ENCODE measurements at regions not wholly inside any gene's neighbourhood (a gene's known extent, or its start where the extent isn't known, plus 50 kb on each side); places are given as distances from the start of the nearest gene placed in this dataset.
"Not testable (repeated sequence)": the region's sequence is repeated elsewhere in the genome, so short reads cannot be mapped to it uniquely, and the experiment has no call there.

DNA sequence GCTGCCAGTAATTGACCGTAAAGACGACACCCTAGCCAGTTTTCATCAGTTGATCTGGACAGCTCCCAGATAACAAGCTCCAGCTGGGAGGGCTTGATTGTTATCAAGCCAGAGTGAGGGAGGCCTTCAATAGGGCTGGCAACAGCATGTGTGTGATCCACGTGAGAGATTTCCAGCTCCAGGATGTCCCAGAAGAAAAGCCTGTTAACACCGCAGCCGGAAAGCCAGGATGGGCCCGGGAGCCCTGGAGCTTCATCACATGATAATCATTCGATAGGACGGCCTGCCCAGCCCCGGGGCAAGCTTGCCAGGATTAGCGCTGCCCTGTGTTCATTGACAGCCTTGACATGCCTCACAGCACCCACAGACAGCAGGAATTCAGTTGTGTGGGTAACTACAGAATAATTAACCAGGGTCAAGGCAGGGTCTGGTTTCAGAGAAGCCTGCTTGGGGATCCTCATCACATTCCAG lies 182.5 kb downstream of the C1D start:
- DNase-seq: no peak

DNA sequence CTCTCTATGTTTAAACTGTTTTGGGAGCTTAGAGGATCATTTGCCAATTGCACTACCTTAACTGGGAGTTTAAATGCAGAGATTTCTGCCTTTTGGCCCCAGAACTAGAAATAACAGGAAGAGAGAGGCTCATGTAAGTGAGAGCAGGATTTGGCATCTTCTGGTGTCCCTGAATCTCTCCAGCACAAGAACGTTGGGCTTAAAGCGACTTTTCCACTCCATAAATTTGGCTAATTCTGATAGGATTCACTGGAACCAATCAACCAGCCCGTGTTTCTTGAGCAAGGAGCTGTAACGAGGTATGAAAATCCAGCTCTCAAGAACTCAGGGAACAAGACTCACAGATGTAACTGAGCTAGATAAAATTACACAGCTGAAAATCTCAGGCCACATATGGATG lies 181.0 kb downstream of the C1D start:
- no peak for DNase-seq

DNA sequence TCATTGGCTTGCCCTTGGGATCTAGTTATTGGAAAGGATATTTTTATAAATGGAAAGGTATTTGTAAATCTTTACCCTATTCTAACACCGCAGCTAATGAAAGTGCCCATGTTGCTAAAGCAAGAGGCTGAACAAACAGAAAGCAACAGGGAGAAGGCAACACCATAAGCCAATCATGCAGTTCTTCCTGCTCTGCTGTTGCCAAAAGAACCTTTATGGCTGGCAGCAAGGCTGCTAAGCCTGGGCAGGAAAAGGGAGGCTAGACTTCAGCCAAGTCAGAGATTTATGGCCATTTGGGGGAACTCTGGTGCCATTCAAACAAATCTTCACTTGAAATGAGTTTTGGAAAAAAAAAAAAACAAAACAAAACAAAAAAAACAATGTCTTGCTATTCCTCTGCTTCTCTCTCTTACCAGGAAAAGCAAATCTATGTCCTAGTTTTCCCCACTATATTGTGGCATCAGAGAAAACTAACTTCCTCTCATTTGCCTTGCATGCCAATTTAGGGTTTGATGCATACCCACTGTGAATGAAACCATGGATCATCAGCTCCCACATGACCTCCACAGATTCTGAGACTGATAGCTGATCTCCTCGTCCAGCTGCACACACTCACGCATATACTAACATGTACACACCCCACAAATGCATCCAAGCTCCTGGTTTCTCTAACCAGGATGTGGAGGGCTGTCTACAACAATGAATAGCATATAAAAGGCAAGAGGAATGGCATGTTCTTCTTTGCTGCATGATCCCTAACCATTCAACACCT lies 179.3 kb downstream of the C1D start:
- DNase-seq: no peak

DNA sequence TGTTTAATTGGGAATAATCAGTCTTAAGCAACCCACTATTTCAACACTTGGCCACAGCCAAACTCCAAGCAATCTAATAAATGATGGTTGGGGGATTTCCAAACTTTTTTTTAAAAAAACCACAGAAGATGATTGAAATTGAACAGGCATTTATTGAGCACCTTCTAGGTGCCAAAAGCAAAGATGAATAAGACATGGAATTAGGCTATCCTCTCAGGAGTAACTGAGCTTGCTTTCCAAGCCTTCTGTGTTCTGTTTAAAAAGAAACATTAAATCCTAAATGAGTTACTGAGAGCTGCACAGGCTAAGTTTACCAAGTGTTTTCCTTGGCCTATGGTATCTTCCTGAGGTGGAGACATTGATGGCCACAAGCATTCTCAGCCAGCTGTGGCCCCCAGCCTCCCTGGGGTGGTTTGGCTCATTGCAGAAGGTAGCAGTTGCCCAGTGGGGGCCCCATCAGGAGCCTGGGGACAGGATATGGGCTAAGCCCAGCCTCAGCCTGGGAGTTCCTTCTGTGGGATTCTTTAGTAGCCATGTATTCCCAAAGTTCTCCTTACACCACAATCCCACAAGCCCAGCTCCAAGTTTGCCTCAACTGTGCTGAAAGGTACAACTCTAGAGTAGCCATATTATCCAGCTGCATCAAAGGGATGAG lies 174.3 kb downstream of the C1D start:
- DNase-seq: no peak

DNA sequence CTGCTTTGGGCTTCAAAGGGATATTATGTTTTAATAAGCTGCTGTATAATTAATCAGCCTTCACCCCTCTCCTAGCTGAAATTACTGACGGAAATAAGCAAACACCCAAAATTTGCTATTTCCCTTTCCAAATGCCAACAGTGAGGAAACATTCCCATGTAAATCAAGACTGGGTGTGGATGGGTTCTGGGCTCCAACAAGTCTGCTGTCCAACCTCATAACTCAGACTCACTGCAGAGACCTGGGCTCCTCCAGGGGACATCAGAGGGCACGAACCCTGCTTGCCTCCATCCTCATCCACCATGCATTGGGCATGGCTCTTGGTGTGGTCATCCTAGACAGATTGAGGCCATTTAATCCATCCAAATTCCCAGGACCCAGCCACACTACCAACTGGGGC lies 173.7 kb downstream of the C1D start:
- no peak for DNase-seq

DNA sequence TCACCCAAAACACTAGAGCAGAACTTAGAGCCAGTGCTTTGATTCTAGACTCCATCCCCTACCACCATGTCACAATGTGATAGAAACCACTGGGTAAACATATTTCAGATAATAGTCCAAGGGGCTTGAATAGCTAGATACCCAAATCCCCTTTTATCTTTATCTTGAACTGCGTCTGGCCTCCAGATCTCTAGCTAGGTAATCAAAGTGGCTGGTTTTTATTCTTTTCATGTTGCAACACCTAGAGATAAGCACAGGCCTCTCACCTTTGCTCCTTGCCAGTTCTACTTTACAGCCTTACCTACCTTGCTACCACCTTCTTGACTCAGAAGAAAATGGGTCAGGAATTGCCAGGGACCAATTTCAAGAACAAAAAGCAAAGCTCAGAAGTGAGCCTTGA lies 171.2 kb downstream of the C1D start:
- DNase-seq: no peak

DNA sequence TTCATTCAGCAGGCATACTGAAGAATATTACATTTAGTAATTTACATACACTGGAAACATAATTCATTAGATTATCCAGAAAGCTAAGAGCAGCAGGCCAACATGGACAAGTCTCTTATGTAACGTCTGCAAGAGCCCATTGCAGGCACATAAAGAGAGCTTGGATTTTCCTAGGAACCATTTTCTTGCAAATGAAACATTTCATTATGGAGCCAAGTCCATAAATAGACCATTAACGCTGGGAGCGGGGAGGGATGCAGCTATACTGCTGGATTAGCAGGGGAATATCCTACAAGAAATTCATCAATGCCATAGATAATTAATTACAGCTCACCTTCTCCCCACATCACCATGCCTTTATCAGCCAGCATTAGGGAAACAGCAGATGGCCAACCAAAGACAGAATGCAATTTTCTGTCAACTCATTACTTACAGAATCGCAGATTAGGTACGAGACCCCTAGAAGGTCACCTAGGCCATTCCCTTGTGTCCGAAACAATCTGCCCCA lies 170.4 kb downstream of the C1D start:
- DNase-seq: no peak

DNA sequence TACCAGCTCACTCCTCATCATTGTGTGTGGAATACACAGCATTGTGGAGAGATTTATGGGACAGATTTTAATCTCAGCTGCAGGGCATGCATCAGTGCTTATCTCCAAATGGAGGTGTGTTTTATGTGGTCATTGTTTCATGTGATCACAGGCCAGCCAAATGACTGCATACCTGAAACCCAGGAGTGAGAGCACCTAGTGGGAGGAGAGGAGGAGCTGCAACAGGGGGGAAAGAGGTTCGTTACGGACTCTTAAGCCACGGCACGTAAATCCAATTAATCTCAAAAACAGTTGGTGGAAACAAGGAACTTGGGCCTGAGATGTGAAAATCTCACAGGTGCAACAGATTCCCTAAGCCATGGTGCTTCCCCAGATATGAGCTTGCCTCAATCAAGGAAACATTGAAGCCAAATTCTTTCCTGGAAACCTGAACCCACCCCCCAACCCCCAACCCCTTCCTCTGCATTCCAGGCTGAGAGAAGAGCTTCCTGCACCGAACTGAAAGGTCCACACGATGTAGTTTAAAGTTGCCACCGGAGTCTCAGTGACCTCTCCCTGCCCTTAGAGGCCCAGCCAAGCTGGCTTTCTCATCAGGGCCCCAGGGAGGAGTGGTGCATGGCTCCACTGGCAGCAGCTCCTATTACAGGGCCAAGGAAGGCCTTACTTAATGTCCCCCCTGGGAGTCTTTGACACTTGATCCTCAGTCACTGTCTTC lies 167.4 kb downstream of the C1D start:
- no peak for DNase-seq

DNA sequence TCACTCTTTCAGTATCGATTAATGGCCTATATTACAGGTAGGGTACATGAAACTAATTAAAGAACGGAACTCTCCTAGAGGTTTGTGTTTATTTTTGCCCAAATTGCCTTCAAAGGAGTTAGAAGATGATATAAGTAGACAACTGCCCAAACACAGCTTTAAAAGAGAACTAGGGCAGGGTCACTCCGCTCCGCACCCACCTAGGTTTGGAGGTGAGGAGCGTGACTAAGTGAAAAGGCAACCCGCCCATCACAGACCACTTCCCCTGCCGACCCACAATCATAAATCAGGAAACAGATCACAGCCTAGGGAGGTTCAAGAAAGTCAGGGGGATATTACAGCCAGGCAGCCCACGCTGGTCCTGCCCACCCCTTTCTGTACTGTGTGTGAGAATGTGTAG lies 166.7 kb downstream of the C1D start:
- DNase-seq: no peak

DNA sequence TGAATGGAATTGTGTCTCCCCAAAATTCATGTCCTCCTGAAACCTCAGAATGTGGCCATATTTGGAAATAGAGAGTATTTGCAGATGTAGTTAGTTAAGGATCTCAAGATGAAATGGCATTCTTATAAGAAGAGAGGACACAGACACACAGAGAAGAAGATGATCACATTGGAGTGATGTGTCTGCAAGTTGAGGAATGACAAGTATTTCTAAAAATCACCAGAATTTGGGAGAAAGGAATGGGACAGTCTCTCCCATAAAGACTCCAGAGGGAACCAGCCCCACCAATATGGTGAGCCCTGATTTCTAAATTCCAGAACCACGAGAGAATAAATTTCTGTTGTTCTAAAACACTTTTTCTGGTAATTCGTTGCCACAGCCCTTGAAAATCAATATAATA lies 166.3 kb downstream of the C1D start:
- no peak for DNase-seq

DNA sequence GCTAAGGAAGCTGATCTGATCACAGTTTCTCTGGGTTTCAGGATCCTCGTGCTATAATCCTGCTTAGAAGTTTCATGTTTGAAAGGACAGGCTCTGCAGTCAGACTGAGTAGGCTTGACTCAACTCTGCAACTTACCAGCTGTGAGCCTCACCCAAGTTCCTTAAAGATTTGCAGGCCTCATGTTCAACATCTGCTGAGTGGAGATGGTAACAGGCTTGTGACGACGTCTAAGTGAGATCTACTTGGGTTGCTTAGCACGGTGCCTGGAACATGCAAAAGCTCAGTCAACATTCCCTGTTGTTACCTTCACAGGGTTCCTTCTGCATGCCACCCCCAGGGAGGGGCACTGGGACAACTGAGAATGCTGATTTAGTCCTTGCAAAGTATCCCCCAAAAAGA lies 164.2 kb downstream of the C1D start:
- DNase-seq: no peak

DNA sequence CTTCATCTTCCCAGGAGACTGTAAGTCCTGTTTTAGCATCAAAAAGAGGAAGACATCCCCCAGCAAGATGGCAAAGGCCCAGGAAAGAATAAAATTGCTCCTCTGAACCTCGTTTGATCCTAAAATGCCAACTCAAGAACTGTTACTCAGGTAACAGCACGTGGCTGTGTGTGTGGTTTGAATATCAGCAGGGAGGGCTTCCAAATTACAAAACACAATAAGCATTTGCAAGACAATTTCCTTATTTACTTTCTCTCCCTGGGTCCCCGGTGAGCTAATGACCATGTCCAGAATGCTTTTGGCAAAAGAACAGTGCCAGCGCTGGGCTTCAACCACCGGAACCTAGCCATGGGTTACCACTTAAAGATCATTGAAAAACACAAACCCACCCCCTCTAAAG lies 163.6 kb downstream of the C1D start:
- DNase-seq: no peak

DNA sequence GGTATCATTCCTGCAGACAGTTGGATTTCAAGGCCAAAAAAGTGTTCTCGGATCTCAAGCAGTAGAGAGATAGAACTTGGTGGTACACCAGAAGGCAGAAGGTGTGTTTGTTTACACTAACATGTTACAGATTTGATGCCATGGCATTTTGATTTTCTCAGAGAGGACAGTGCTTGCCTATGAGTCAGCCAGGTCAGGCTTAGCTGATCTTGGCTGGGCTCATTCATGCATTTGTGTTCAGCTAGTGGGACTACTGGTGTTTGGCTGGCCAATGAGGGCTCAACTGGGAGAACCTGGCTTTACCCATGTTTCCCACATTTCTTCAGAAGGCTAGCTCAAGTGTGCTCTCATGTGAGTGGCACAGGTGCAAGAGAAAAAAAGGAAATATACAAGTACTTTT lies 162.0 kb downstream of the C1D start:
- DNase-seq: no peak

DNA sequence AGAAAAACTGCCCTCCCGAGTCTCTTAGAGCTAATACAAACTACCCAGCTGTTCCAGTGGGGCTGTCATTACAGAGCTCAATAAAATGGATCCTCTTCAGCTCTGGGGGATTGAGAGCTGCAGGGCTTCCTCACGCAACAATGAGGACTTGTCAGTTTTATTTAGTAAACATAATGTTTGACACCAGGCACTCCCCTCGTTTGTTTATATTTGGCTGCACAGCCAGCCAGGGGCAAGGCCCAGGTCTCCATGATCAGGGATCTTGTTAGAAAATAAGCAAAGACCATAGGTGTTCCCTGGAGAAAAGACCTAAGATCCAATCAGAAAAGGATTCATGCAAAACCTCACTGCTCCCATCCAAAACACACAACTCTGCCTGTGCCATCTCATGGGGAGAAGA lies 158.2 kb downstream of the C1D start:
- DNase-seq: no peak

DNA sequence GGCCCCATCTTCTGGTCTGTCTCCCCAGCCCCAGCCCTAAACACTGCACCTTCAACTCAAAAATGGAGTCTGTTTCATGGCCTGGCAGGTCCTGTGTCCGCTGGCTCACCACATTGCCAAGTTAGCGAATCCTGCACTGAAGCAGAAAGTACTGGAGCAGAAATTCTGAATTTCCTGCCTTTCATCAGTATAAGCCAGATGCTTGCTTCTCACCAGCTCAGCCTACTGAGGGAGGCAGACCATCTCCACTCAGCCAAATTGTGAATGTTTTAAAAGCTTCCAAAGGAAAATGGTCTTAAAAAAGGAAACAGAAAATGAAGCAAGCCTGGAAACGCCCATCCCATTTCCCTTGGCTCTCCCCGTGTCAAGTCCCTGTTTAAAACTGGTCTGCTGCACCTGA lies 157.8 kb downstream of the C1D start:
- DNase-seq: no peak

DNA sequence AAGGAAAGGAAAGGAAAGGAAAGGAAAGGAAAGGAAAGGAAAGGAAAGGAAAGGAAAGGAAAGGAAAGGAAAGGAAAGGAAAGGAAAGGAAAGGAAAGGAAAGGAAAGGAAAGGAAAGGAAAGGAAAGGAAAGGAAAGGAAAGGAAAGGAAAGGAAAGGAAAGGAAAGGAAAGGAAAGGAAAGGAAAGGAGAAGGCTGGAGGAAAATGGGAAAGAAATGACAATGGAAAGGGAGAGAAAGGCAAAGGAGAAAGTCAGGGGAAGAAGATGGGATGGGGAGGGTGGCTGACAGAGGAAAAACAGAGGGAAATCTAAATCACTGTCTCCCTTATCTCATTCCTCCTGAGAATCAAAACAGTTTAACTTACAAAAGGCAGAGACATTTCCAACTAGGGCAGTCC lies 156.3 kb downstream of the C1D start:
- not testable (repeated sequence) for DNase-seq

DNA sequence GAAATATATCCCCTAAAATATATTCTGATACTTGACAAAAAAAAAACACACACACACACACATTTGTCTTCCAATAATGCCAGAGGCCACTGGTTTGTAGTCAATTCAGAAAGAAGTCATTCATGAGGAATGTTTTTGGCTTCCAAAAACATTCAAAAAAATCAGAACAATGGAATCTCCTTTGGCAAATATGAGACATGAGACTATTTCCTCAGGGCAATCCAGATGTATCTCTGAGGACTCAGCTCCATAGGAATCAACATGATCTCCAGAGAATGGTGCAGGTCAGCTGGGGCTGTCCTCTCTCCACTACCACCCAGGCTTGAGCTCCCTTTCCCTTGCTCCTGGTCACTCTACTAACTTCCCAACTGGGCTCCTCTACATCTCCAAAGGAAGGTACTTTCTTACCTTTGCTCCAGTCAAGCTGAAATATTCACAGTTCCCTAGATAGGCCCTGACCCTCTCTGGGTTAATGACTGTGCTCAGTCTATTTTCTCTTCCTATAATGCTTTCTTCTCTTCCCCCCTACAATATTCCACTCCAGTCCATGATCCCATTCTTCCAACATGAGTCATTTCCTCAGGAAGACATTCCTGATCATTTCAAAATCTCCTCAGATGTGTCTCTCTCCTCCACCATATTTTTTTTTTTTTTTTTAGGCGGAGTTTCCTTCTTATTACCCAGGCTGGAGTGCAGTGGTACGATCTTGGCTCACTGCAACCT lies 145.3 kb downstream of the C1D start:
- no peak for DNase-seq

DNA sequence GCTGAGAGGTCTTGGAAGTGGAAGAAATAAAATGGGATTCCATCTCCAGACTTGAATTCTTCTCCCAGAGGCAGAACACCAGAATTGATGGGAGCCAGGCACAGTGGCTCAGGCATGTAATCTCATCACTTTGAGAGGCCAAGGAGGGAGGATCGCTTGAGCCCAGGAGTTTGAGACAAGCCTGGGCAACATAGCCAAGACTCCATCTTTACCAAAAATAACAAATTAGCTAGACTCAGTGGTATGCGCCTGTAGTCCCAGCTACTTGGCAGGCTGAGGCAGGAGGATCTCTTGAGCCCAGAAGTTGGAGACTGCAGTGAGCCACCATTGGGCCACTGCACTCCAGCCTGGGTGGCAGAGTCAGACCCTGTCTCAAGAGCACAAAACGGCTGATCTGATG lies 144.3 kb downstream of the C1D start:
- no peak for DNase-seq

DNA sequence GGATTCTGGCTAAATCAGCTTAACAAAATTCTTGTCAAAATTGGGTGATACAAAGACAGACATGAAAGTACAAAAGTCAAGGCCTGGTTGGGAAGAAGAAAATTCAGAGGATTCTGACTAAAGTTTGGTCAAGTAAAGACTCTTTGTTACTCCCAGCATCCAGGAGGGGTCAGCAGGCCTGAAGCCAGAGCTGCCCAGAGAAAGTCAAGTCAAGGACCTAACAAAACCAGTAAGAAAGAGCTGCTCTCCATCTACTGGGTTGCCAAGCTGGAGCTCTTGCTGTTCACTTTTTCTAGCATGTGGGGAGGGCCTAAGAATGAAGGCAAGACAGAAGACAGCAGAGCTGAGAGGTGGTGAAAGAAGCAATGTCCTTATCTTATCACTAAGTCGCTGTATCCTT lies 143.3 kb downstream of the C1D start:
- no peak for DNase-seq

DNA sequence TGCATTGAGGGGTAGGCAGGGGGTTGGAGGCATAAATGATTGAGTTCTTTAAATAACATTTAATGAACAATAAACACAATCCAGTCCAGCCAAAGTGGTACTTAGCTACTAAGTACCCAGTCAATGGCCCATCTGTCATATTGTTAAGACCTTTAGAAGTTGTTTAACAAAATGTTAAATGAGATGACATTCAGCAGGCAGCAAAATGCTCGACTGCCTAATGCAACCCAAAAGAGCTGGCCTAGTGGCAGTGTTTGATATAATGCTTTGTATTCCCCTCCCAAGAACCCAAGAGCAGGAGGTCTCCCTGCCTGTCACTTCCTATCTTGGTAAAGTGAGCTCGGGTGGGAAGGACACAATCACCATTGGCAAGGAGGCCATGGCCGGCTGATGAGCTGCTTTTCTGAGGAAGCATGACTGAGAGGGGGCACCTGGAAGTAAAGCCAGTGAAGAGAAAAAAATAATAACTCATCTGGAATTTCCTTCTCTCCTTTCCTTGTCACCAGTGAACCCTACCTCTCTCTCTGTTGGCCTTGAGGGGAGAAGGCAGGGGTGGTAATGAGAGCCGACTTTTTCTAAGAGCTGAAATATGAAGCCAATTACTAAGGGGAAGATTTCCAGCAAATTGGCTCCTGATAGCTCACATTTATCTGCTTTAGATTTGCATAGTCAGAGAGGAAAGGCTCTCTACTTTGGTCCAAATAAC lies 140.6 kb downstream of the C1D start:
- no peak for DNase-seq

DNA sequence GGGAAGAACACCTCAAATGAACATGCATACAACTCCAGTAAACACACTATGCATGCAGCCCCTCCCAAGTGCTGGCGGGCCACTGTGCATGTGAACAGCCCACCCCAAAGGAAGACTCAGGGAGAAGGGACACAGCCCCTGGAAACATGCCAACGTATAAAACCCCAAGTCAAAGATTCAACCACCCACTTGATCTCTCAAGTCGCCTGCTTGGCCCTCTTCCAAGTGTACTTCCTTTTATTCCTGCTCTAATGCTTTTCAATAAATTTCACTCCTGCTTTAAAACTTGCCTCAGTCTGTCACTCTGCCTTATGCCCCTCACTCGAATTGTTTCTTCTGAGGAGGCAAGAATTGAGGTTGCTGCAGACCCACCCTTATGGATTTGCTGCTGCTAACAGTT lies 139.1 kb downstream of the C1D start:
- no peak for DNase-seq

DNA sequence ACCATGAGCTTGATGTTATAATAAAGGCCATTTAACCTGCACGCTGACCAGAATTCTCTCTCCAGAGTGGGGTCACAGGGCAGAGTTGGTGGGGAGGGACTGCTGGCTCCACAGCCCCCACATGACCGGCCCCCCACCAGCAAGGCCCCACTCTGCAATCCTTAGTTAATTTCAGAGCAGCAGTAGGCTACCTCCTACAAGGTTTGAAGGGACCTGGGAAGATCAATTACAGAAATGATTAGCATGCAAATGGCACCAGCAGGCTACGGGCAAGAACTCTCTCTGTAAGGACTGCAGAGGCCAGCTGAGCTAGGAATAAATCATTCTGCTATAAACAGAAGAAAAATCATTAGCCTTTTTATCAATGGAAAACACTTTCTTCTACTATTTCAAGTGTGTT lies 135.3 kb downstream of the C1D start:
- DNase-seq: no peak

DNA sequence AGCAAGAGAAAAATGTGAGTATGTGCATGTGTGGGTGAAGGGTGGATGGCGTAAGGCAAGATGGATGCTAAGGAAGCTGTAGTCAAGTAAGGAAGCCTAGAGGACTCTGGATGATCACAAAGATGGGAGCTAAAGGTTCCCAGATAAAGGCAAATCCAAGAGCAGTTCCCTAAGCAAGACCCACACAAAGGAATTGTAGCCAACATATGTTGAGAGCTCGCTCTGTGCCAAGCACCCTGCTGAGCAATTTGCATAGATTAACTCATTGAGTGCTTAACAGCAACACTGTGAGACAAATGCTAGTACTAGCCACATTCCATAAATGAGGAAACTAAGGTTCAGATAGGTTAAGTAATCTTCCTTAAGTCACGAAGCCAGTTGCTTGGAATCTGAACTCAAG lies 132.6 kb downstream of the C1D start:
- no peak for DNase-seq

Measured in KG1 (cell line).